ENCODE measurements at regions not wholly inside any gene's neighbourhood (a gene's known extent, or its start where the extent isn't known, plus 50 kb on each side); places are given as distances from the start of the nearest gene placed in this dataset.

DNA sequence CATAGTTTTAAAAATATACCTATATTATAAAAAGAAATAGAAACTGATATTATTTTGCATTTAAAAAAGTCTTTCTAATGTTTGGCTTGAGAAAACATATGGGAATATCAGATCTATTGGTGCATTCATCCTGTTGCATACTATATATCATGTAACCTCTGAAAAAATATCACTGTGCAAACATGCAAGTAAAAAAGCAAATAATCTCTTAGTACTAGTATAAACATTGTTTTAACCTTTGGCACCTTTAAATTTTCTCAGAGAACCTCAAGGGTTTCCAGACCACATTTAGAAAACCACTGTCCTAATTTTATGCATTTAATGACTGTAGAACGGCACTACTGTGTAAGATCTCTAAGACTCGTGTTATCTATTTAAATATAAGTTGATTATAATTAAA lies 416.8 kb downstream of the LRFN5 start:
- H3K4me3 ChIP-seq (ENCODE audit: low read depth, low read length), result no peak overlapping the region
- TF ChIP-seq, protein P1, sequence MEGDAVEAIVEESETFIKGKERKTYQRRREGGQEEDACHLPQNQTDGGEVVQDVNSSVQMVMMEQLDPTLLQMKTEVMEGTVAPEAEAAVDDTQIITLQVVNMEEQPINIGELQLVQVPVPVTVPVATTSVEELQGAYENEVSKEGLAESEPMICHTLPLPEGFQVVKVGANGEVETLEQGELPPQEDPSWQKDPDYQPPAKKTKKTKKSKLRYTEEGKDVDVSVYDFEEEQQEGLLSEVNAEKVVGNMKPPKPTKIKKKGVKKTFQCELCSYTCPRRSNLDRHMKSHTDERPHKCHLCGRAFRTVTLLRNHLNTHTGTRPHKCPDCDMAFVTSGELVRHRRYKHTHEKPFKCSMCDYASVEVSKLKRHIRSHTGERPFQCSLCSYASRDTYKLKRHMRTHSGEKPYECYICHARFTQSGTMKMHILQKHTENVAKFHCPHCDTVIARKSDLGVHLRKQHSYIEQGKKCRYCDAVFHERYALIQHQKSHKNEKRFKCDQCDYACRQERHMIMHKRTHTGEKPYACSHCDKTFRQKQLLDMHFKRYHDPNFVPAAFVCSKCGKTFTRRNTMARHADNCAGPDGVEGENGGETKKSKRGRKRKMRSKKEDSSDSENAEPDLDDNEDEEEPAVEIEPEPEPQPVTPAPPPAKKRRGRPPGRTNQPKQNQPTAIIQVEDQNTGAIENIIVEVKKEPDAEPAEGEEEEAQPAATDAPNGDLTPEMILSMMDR (IDR thresholded peaks at IDR 0.05; ENCODE audit: insufficient read depth, low read depth, low read length), result no peak
- no peak for DNase-seq (ENCODE audit: low read depth)

GRCh38 chr14:42014301-42014700 lies 407.6 kb downstream of the LRFN5 start:
- no peak for DNase-seq (ENCODE audit: low read depth)
- TF ChIP-seq, protein P1 (IDR thresholded peaks at IDR 0.05; ENCODE audit: insufficient read depth, low read depth, low read length), result no peak
- H3K4me3 ChIP-seq (ENCODE audit: low read depth, low read length), result no peak overlapping the region

- DNase-seq (ENCODE audit: low read depth), result no peak
- TF ChIP-seq, protein P1 (IDR thresholded peaks at IDR 0.05; ENCODE audit: insufficient read depth, low read depth, low read length), result no peak
These were observed 406.9 kb downstream of the LRFN5 start for GRCh38 chr14:42013559-42013958.

DNA sequence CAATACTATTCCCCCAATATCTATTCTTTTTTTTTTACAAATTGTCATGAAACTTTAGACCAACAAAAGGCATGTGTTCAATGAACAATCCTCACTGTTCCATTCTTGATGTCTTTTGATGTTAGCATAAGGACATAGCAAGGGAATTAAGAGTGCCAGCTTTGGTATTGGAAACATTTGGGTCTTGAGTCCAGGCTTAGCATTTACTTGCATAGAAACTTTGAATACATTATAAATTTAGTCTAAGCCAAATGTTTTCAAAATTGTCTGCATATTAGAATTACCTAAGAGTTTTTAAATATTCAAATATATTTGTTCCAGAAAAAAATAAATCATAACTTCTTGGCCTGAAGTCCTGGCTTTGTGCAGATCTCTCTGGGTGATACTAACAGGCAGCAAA lies 406.5 kb downstream of the LRFN5 start:
- DNase-seq (ENCODE audit: low read depth), result no peak
- TF ChIP-seq, protein P1 (IDR thresholded peaks at IDR 0.05; ENCODE audit: insufficient read depth, low read depth, low read length), result no peak
- H3K4me3 ChIP-seq (ENCODE audit: low read depth, low read length), result no peak overlapping the region

More at GRCh38 chr14:42013559-42013958, 406.9 kb downstream of the LRFN5 start:
- no peak overlapping the region for H3K4me3 ChIP-seq (ENCODE audit: low read depth, low read length)

DNA sequence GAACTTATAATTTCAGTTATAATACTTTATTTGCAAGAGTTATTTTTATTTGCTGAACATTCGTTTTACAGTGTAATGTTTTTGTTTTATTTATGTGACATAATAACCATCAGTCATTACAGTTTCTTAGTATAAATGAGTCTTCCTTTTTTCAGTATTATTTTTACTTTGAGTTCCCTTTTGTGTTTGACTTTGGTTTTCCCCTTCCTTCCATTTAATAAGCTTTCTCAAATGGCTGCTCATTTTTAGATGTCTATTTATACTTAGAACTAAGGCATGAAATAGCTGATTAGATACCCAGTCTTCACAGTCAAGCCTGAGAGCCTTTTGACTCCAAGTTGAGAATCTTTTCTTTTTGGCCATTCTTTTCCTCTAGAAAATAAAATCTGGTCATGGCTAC lies 404.5 kb downstream of the LRFN5 start:
- no peak for DNase-seq (ENCODE audit: low read depth)
- TF ChIP-seq, protein P1 (IDR thresholded peaks at IDR 0.05; ENCODE audit: insufficient read depth, low read depth, low read length), result no peak
- H3K4me3 ChIP-seq (ENCODE audit: low read depth, low read length), result no peak overlapping the region

- DNase-seq (ENCODE audit: low read depth), result no peak
- no peak overlapping the region for H3K4me3 ChIP-seq (ENCODE audit: low read depth, low read length)
- TF ChIP-seq, protein P1 (IDR thresholded peaks at IDR 0.05; ENCODE audit: insufficient read depth, low read depth, low read length), result no peak
These were observed 397.6 kb downstream of the LRFN5 start for GRCh38 chr14:42004321-42004720.

DNA sequence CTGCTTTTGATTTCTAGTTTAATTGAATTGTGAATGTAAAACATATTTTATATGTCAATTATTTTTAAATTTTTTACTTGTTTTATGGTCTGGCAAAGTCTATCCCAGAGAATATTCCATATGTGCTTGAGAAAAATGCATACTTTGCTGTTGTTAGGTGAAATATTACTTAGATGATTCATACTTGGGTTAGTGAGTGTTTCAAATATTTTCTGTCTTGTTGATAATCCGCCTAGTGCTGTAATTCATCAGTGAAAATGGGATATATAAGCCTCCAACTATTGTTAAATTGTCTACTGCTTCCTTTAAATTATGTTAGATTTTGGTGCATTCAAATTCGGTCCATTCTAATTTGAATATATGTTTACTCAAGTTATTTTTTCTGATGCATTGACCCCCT lies 395.5 kb downstream of the LRFN5 start:
- TF ChIP-seq, protein P1 (IDR thresholded peaks at IDR 0.05; ENCODE audit: insufficient read depth, low read depth, low read length), result no peak
- DNase-seq (ENCODE audit: low read depth), result no peak
- H3K4me3 ChIP-seq (ENCODE audit: low read depth, low read length), result no peak overlapping the region

Data from fibroblast of villous mesenchyme (primary cell).